ENCODE measurements at regions not wholly inside any gene's neighbourhood (a gene's known extent, or its start where the extent isn't known, plus 50 kb on each side); places are given as distances from the start of the nearest gene placed in this dataset.

- Mint-ChIP-seq H3K9me3 (ENCODE audit: unreplicated experiment) (no peaks in the 10 kb centered on the region), H3K27me3 (ENCODE audit: unreplicated experiment) (no peaks in the 10 kb centered on the region), H3K4me1 (ENCODE audit: low read depth, unreplicated experiment) (no peaks in the 10 kb centered on the region), H3K4me3 (ENCODE audit: unreplicated experiment) (no peak overlapping the region), H3K36me3 (ENCODE audit: unreplicated experiment) (no peaks in the 10 kb centered on the region), H3K27ac (ENCODE audit: unreplicated experiment) (no peak overlapping the region)
- TF ChIP-seq CTCF (IDR thresholded peaks at IDR 0.05; ENCODE audit: partially characterized antibody, unreplicated experiment): no peak
- no peak for DNase-seq
Measured at GRCh38 chr2:187011206-187011832, 162.3 kb upstream of the ZSWIM2 start.

- no peaks in the 10 kb centered on the region for H3K4me1 Mint-ChIP-seq (ENCODE audit: low read depth, unreplicated experiment)
- no peaks in the 10 kb centered on the region for H3K9me3 Mint-ChIP-seq (ENCODE audit: unreplicated experiment)
- H3K4me3 Mint-ChIP-seq (ENCODE audit: unreplicated experiment): no peak overlapping the region
- no peak overlapping the region for H3K27ac Mint-ChIP-seq (ENCODE audit: unreplicated experiment)
- H3K36me3 Mint-ChIP-seq (ENCODE audit: unreplicated experiment): no peaks in the 10 kb centered on the region
- TF ChIP-seq CTCF (IDR thresholded peaks at IDR 0.05; ENCODE audit: partially characterized antibody, unreplicated experiment): no peak
- no peaks in the 10 kb centered on the region for H3K27me3 Mint-ChIP-seq (ENCODE audit: unreplicated experiment)
- DNase-seq: no peak
Measured at GRCh38 chr2:187009483-187010239, 160.7 kb upstream of the ZSWIM2 start.

GRCh38 chr2:187008111-187008510 is 159.1 kb upstream of the ZSWIM2 start:
- TF ChIP-seq CTCF (IDR thresholded peaks at IDR 0.05; ENCODE audit: partially characterized antibody, unreplicated experiment): no peak
- Mint-ChIP-seq H3K4me1 (ENCODE audit: low read depth, unreplicated experiment) (no peaks in the 10 kb centered on the region), H3K4me3 (ENCODE audit: unreplicated experiment) (no peak overlapping the region), H3K27me3 (ENCODE audit: unreplicated experiment) (no peaks in the 10 kb centered on the region), H3K36me3 (ENCODE audit: unreplicated experiment) (no peaks in the 10 kb centered on the region), H3K9me3 (ENCODE audit: unreplicated experiment) (peaks cover 2% of the 10 kb centered on the region), H3K27ac (ENCODE audit: unreplicated experiment) (no peak overlapping the region)
- DNase-seq: no peak

- no peak overlapping the region for H3K27ac Mint-ChIP-seq (ENCODE audit: unreplicated experiment)
- peaks cover 3% of the 10 kb centered on the region for H3K9me3 Mint-ChIP-seq (ENCODE audit: unreplicated experiment)
- no peak overlapping the region for H3K4me3 Mint-ChIP-seq (ENCODE audit: unreplicated experiment)
- no peaks in the 10 kb centered on the region for H3K27me3 Mint-ChIP-seq (ENCODE audit: unreplicated experiment)
- H3K4me1 Mint-ChIP-seq (ENCODE audit: low read depth, unreplicated experiment): no peaks in the 10 kb centered on the region
- H3K36me3 Mint-ChIP-seq (ENCODE audit: unreplicated experiment): no peaks in the 10 kb centered on the region
- DNase-seq: no peak
- TF ChIP-seq CTCF (IDR thresholded peaks at IDR 0.05; ENCODE audit: partially characterized antibody, unreplicated experiment): no peak
Measured at GRCh38 chr2:187003611-187004010, 154.6 kb upstream of the ZSWIM2 start.

- no peak for TF ChIP-seq CTCF (IDR thresholded peaks at IDR 0.05; ENCODE audit: partially characterized antibody, unreplicated experiment)
- Mint-ChIP-seq H3K27me3 (ENCODE audit: unreplicated experiment) (no peaks in the 10 kb centered on the region), H3K9me3 (ENCODE audit: unreplicated experiment) (peaks cover 3% of the 10 kb centered on the region), H3K4me3 (ENCODE audit: unreplicated experiment) (no peak overlapping the region), H3K4me1 (ENCODE audit: low read depth, unreplicated experiment) (no peaks in the 10 kb centered on the region), H3K27ac (ENCODE audit: unreplicated experiment) (no peak overlapping the region), H3K36me3 (ENCODE audit: unreplicated experiment) (no peaks in the 10 kb centered on the region)
- DNase-seq: no peak
Measured at GRCh38 chr2:187003038-187003554, 154.1 kb upstream of the ZSWIM2 start.
